ENCODE measurements at regions not wholly inside any gene's neighbourhood (a gene's known extent, or its start where the extent isn't known, plus 50 kb on each side); places are given as distances from the start of the nearest gene placed in this dataset.
A peak's percentile ranks its signal among the peaks of the same experiment; 100 is the strongest.

- no peak overlapping the region for H3K4me3 ChIP-seq
- H3K27me3 ChIP-seq, result peaks cover 0 to 4% (median 0%) of the 10 kb centered on the region in 4 donors
- no peak for ATAC-seq
- intact Hi-C loops (cut with DNase I), result no loop called here
- no peaks in the 10 kb centered on the region for H3K4me1 ChIP-seq
- H3K36me3 ChIP-seq, result no peaks in the 10 kb centered on the region
- TF ChIP-seq CTCF (IDR thresholded peaks at IDR 0.05), result no peak
- no peak for FAIRE-seq
- DNase-seq, result no peak
- 24 to 40% methylated on average over 8 of the region's 8 CpGs for WGBS, 2 donors
- no peaks in the 10 kb centered on the region for H3K9me3 ChIP-seq
- H3K27ac ChIP-seq, result no peak overlapping the region
Observed at GRCh38 chr6:125370343-125370742, 68.6 kb upstream of the HDDC2 start.

DNA sequence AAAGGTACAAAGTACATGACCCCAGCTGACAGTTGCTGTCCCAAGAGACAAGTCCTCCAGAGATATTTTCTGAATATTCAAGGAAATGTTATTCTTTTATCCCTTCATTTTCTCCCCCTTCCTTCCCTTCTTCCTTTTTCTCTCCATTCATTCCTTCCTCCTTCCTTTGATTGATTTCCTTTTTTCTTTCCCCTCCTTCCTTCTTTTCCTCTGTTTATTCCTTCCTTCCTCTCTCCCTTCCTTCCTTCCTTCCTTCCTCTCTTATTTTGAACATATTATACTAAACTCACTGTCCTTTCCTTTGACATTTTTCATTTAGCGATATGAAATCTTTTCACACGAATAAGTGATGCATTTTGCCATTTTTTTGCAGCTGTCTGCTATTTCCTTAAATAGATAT, 73.2 kb upstream of the HDDC2 start:
- no peak for TF ChIP-seq CTCF (IDR thresholded peaks at IDR 0.05)
- no peaks in the 10 kb centered on the region for H3K36me3 ChIP-seq
- H3K4me3 ChIP-seq, result no peak overlapping the region
- H3K27me3 ChIP-seq, result no peaks in the 10 kb centered on the region
- no peaks in the 10 kb centered on the region for H3K4me1 ChIP-seq
- FAIRE-seq (no peak), DNase-seq (no peak), ATAC-seq (no peak)
- intact Hi-C loops (cut with DNase I), result no loop called here
- H3K9me3 ChIP-seq, result no peaks in the 10 kb centered on the region
- WGBS, 2 donors, result 76 to 81% methylated on average over 2 of the region's 2 CpGs
- H3K27ac ChIP-seq, result no peak overlapping the region

GRCh38 chr6:125375821-125376220, 74.1 kb upstream of the HDDC2 start:
- Histone ChIP-seq H3K27me3 (no peaks in the 10 kb centered on the region), H3K4me1 (no peaks in the 10 kb centered on the region), H3K27ac (no peak overlapping the region), H3K36me3 (no peaks in the 10 kb centered on the region), H3K9me3 (no peaks in the 10 kb centered on the region), H3K4me3 (no peak overlapping the region)
- FAIRE-seq (no peak), ATAC-seq (no peak), DNase-seq (no peak)
- intact Hi-C loops (cut with DNase I), result no loop called here
- TF ChIP-seq CTCF (IDR thresholded peaks at IDR 0.05), result no peak

DNA sequence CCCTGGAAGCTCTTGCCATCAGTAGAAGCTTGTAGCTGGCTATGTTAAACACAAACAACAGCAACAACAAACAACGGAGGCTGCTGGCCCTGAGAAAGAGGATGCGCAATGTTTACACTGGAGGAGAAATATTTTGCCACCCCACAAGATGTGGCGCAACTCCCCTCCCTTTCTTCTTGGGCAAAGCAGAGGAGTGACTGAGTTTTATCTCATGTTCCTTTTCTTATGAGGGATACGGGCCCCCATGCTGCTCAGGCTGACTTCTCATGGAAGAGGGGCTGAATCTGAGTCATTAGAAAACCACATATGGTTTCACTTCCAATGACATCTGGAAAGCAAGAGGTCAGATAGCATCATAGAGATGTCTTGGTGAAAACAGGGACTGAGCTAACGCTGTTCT, 75.9 kb upstream of the HDDC2 start:
- 46 to 55% methylated on average over 5 of the region's 5 CpGs for WGBS, 2 donors
- Histone ChIP-seq H3K27me3 (no peaks in the 10 kb centered on the region), H3K4me1 (no peaks in the 10 kb centered on the region), H3K27ac (no peak overlapping the region), H3K4me3 (no peak overlapping the region), H3K9me3 (no peaks in the 10 kb centered on the region), H3K36me3 (no peaks in the 10 kb centered on the region)
- no peak for TF ChIP-seq CTCF (IDR thresholded peaks at IDR 0.05)
- ATAC-seq (peak in 1 of 4 donors; percentile 33), DNase-seq (no peak), FAIRE-seq (no peak)
- intact Hi-C loops (cut with DNase I), result no loop called here

DNA sequence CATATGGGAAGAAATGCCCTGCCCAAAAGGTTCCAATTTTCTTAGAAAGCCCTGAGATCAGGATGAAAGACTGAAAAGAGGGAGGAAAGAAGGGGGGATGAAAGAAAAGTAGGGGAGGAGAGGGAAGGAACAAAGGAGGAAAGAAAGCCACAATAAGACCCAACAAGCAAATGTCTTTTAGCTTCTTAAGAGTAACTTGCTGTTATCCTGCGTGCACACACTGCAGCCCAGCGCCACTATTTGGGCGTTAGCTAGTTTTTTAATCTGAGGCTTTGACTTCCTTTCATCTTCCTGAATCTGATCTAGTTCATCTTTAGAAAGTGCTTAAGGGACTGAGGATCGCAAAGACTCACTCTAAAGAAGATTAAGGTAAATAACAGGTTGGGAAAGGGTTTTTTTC, 77.4 kb upstream of the HDDC2 start:
- Histone ChIP-seq H3K4me3 (no peak overlapping the region), H3K4me1 (no peaks in the 10 kb centered on the region), H3K9me3 (no peaks in the 10 kb centered on the region), H3K27me3 (no peaks in the 10 kb centered on the region), H3K36me3 (no peaks in the 10 kb centered on the region), H3K27ac (no peak overlapping the region)
- ATAC-seq, result no peak
- no peak for DNase-seq
- intact Hi-C loops (cut with DNase I), result no loop called here
- TF ChIP-seq CTCF (IDR thresholded peaks at IDR 0.05), result no peak
- WGBS, 2 donors, result 54 to 65% methylated on average over 4 of the region's 4 CpGs
- no peak for FAIRE-seq
